Parathyroid adenoma (tissue), 2 donors: ENCODE measurements at regions not wholly inside any gene's neighbourhood (a gene's known extent, or its start where the extent isn't known, plus 50 kb on each side); places are given as distances from the start of the nearest gene placed in this dataset.

ENCODE experiments used
- H2AFZ ChIP-seq: fragments of 300-600 bp; sonication (generic); one replicate; pipeline ENCODE4 v1.7.0; 2017; ENCODE audit warnings: antibody characterized with exemption, mild to moderate bottlenecking
- H3K27ac ChIP-seq: fragments of 300-600 bp; sonication (generic); one replicate; pipeline ENCODE4 v1.7.0; 2017
- H3K27me3 ChIP-seq: fragments of 300-600 bp; sonication (generic); one replicate; pipeline ENCODE4 v1.7.0; 2017; ENCODE audit warnings: low read length; ENCODE audit not compliant: control insufficient read depth, insufficient read depth
- H3K36me3 ChIP-seq: fragments of 300-600 bp; sonication (generic); one replicate; pipeline ENCODE4 v1.7.0; 2017; ENCODE audit warnings: low read length; ENCODE audit not compliant: control insufficient read depth, insufficient read depth
- H3K4me1 ChIP-seq: fragments of 300-600 bp; sonication (generic); one replicate; pipeline ENCODE4 v1.7.0; 2017; ENCODE audit warnings: control low read depth
- H3K4me2 ChIP-seq: fragments of 300-600 bp; sonication (generic); one replicate; pipeline ENCODE4 v1.7.0; 2017; ENCODE audit warnings: low read length
- H3K4me3 ChIP-seq: fragments of 300-600 bp; sonication (generic); one replicate; pipeline ENCODE4 v1.7.0; 2017; ENCODE audit warnings: low read depth, low read length
- H3K79me2 ChIP-seq: fragments of 300-600 bp; sonication (generic); one replicate; pipeline ENCODE4 v1.7.0; 2017; ENCODE audit warnings: control low read depth
- H3K9ac ChIP-seq: fragments of 300-600 bp; sonication (generic); one replicate; pipeline ENCODE4 v1.7.0; 2017; ENCODE audit warnings: mild to moderate bottlenecking
- H3K9me3 ChIP-seq: fragments of 300-600 bp; sonication (generic); one replicate; pipeline ENCODE4 v1.7.0; 2017; ENCODE audit warnings: low read length; ENCODE audit not compliant: control insufficient read depth
- CTCF ChIP-seq: fragments of 300-600 bp; sonication (generic); IDR thresholded peaks from one replicate; pipeline ENCODE4 v1.7.0; 2017; ENCODE audit warnings: antibody characterized with exemption, mild to moderate bottlenecking
- donor health status: primary hyperparathyroidism.

- H3K27ac ChIP-seq, result no peak overlapping the region
- H3K9ac ChIP-seq, result no peak overlapping the region
- no peak overlapping the region for H3K4me2 ChIP-seq
- no peaks in the 10 kb centered on the region for H3K4me1 ChIP-seq
- no peaks in the 10 kb centered on the region for H3K27me3 ChIP-seq
- no peak for TF ChIP-seq CTCF
- no peaks in the 10 kb centered on the region for H3K9me3 ChIP-seq
- no peaks in the 10 kb centered on the region for H3K79me2 ChIP-seq
- no peaks in the 10 kb centered on the region for H3K36me3 ChIP-seq
- no peak overlapping the region for H3K4me3 ChIP-seq
- H2AFZ ChIP-seq, result no peak overlapping the region
These were observed 915.7 kb downstream of the EFNA5 start for GRCh38 chr5:106755066-106755465.

GRCh38 chr5:106749826-106750225 lies 920.9 kb downstream of the EFNA5 start:
- H3K4me3 ChIP-seq, result no peak overlapping the region
- H3K27me3 ChIP-seq, result no peaks in the 10 kb centered on the region
- H3K36me3 ChIP-seq, result no peaks in the 10 kb centered on the region
- no peak overlapping the region for H3K4me2 ChIP-seq
- H3K4me1 ChIP-seq, result no peaks in the 10 kb centered on the region
- H2AFZ ChIP-seq, result no peak overlapping the region
- H3K9ac ChIP-seq, result no peak overlapping the region
- H3K9me3 ChIP-seq, result no peaks in the 10 kb centered on the region
- no peaks in the 10 kb centered on the region for H3K79me2 ChIP-seq
- TF ChIP-seq CTCF, result no peak
- H3K27ac ChIP-seq, result no peak overlapping the region

GRCh38 chr5:106739127-106739526 lies 931.6 kb downstream of the EFNA5 start:
- no peaks in the 10 kb centered on the region for H3K36me3 ChIP-seq
- no peak for TF ChIP-seq CTCF
- H3K4me3 ChIP-seq, result no peak overlapping the region
- no peak overlapping the region for H3K9ac ChIP-seq
- H3K4me1 ChIP-seq, result no peaks in the 10 kb centered on the region
- no peaks in the 10 kb centered on the region for H3K79me2 ChIP-seq
- H2AFZ ChIP-seq, result no peak overlapping the region
- H3K9me3 ChIP-seq, result no peaks in the 10 kb centered on the region
- no peak overlapping the region for H3K4me2 ChIP-seq
- no peak overlapping the region for H3K27ac ChIP-seq
- no peaks in the 10 kb centered on the region for H3K27me3 ChIP-seq

- no peak overlapping the region for H3K4me2 ChIP-seq
- H3K79me2 ChIP-seq, result no peaks in the 10 kb centered on the region
- no peaks in the 10 kb centered on the region for H3K36me3 ChIP-seq
- no peak overlapping the region for H3K4me3 ChIP-seq
- H3K4me1 ChIP-seq, result no peaks in the 10 kb centered on the region
- H3K27me3 ChIP-seq, result no peaks in the 10 kb centered on the region
- no peak overlapping the region for H3K27ac ChIP-seq
- TF ChIP-seq CTCF, result no peak
- no peak overlapping the region for H3K9ac ChIP-seq
- peaks cover 7% of the 10 kb centered on the region for H3K9me3 ChIP-seq
- no peak overlapping the region for H2AFZ ChIP-seq
These were observed 933.6 kb downstream of the EFNA5 start for GRCh38 chr5:106737111-106737510.

GRCh38 chr5:106732624-106733023 lies 938.1 kb downstream of the EFNA5 start:
- Histone ChIP-seq H3K4me2 (no peak overlapping the region), H3K9ac (no peak overlapping the region), H2AFZ (no peak overlapping the region), H3K36me3 (no peaks in the 10 kb centered on the region), H3K27ac (no peak overlapping the region), H3K9me3 (peaks cover 8% of the 10 kb centered on the region), H3K4me1 (no peaks in the 10 kb centered on the region), H3K79me2 (no peaks in the 10 kb centered on the region), H3K27me3 (no peaks in the 10 kb centered on the region), H3K4me3 (no peak overlapping the region)
- no peak for TF ChIP-seq CTCF
